ENCODE measurements at regions not wholly inside any gene's neighbourhood (a gene's known extent, or its start where the extent isn't known, plus 50 kb on each side); places are given as distances from the start of the nearest gene placed in this dataset.

GRCh38 chr18:40612356-40612755 lies 1342.7 kb upstream of the PIK3C3 start:
- no peaks in the 10 kb centered on the region for H3F3A ChIP-seq (ENCODE audit: insufficient read depth)
- H3K9ac ChIP-seq (ENCODE audit: low read length): no peak overlapping the region
- no peaks in the 10 kb centered on the region for H3K79me2 ChIP-seq (ENCODE audit: insufficient read depth, low read length)
- H3K9me2 ChIP-seq (replicated peaks; ENCODE audit: insufficient read depth, low read length): no peaks in the 10 kb centered on the region
- no peak overlapping the region for H3K27ac ChIP-seq (ENCODE audit: low read depth, low read length)
- no peaks in the 10 kb centered on the region for H4K20me1 ChIP-seq (ENCODE audit: low read depth, low read length)
- H2AFZ ChIP-seq (ENCODE audit: low read depth, low read length, severe bottlenecking): no peak overlapping the region
- no peak for TF ChIP-seq CTCF (IDR thresholded peaks at IDR 0.05; ENCODE audit: insufficient read depth, low read length, poor library complexity, severe bottlenecking)
- no peak for TF ChIP-seq EZH2phosphoT487 (conservative IDR thresholded peaks at IDR 0.05; ENCODE audit: low read length)
- H3K4me2 ChIP-seq (ENCODE audit: low read depth, low read length, poor library complexity, severe bottlenecking): no peak overlapping the region
- no peaks in the 10 kb centered on the region for H3K9me3 ChIP-seq (ENCODE audit: insufficient read depth, low read length)
- H3K27me3 ChIP-seq (ENCODE audit: low read length): no peaks in the 10 kb centered on the region
- no peak overlapping the region for H3K4me3 ChIP-seq (ENCODE audit: insufficient read depth, low read length, poor library complexity, severe bottlenecking)
- no peaks in the 10 kb centered on the region for H3K36me3 ChIP-seq (ENCODE audit: low read length)

GRCh38 chr18:40608226-40608625 lies 1346.8 kb upstream of the PIK3C3 start:
- Histone ChIP-seq H2AFZ (ENCODE audit: low read depth, low read length, severe bottlenecking) (no peak overlapping the region), H3K9ac (ENCODE audit: low read length) (no peak overlapping the region), H3K9me3 (ENCODE audit: insufficient read depth, low read length) (no peaks in the 10 kb centered on the region)

GRCh38 chr18:40607542-40608148 lies 1347.4 kb upstream of the PIK3C3 start:
- Histone ChIP-seq H2AFZ (ENCODE audit: low read depth, low read length, severe bottlenecking) (no peak overlapping the region), H3K9ac (ENCODE audit: low read length) (no peak overlapping the region), H3K27ac (ENCODE audit: low read depth, low read length) (no peak overlapping the region), H4K20me1 (ENCODE audit: low read depth, low read length) (no peaks in the 10 kb centered on the region), H3K79me2 (ENCODE audit: insufficient read depth, low read length) (no peaks in the 10 kb centered on the region), H3K27me3 (ENCODE audit: low read length) (no peaks in the 10 kb centered on the region), H3F3A (ENCODE audit: insufficient read depth) (no peaks in the 10 kb centered on the region), H3K9me3 (ENCODE audit: insufficient read depth, low read length) (no peaks in the 10 kb centered on the region), H3K36me3 (ENCODE audit: low read length) (no peaks in the 10 kb centered on the region), H3K4me2 (ENCODE audit: low read depth, low read length, poor library complexity, severe bottlenecking) (no peak overlapping the region), H3K4me3 (ENCODE audit: insufficient read depth, low read length, poor library complexity, severe bottlenecking) (no peak overlapping the region), H3K9me2 (replicated peaks; ENCODE audit: insufficient read depth, low read length) (no peaks in the 10 kb centered on the region)
- no peak for TF ChIP-seq CTCF (IDR thresholded peaks at IDR 0.05; ENCODE audit: insufficient read depth, low read length, poor library complexity, severe bottlenecking)
- TF ChIP-seq EZH2phosphoT487 (conservative IDR thresholded peaks at IDR 0.05; ENCODE audit: low read length): no peak

More at GRCh38 chr18:40608226-40608625, 1346.8 kb upstream of the PIK3C3 start:
- no peak overlapping the region for H3K4me2 ChIP-seq (ENCODE audit: low read depth, low read length, poor library complexity, severe bottlenecking)
- TF ChIP-seq EZH2phosphoT487 (conservative IDR thresholded peaks at IDR 0.05; ENCODE audit: low read length) (no peak), CTCF (IDR thresholded peaks at IDR 0.05; ENCODE audit: insufficient read depth, low read length, poor library complexity, severe bottlenecking) (no peak)
- H3F3A ChIP-seq (ENCODE audit: insufficient read depth): no peaks in the 10 kb centered on the region
- H4K20me1 ChIP-seq (ENCODE audit: low read depth, low read length): no peaks in the 10 kb centered on the region
- no peak overlapping the region for H3K27ac ChIP-seq (ENCODE audit: low read depth, low read length)
- no peaks in the 10 kb centered on the region for H3K79me2 ChIP-seq (ENCODE audit: insufficient read depth, low read length)
- no peak overlapping the region for H3K4me3 ChIP-seq (ENCODE audit: insufficient read depth, low read length, poor library complexity, severe bottlenecking)
- no peaks in the 10 kb centered on the region for H3K36me3 ChIP-seq (ENCODE audit: low read length)
- no peaks in the 10 kb centered on the region for H3K9me2 ChIP-seq (replicated peaks; ENCODE audit: insufficient read depth, low read length)
- H3K27me3 ChIP-seq (ENCODE audit: low read length): no peaks in the 10 kb centered on the region

Measured in SU-DHL-6 (cell line).